H1 (cell line): ENCODE measurements at regions not wholly inside any gene's neighbourhood (a gene's known extent, or its start where the extent isn't known, plus 50 kb on each side); places are given as distances from the start of the nearest gene placed in this dataset.

Experiments
- CTCF ChIA-PET: fragments of 300-600 bp; sonication (Branson Sonifier 250); formaldehyde crosslinking; loops from one replicate; lab custom pipeline; 2021; ENCODE audit not compliant: partially characterized antibody; lab: Charles Lee
- POLR2A ChIA-PET: fragments of 300-600 bp; sonication (Branson Sonifier 250); formaldehyde crosslinking; loops from one replicate; lab custom pipeline; 2021; ENCODE audit warnings: inconsistent platforms; ENCODE audit not compliant: partially characterized antibody; lab: Charles Lee
- DNase-seq, 2 experiments: peaks; one replicate each; pipeline versions ENCODE4 v3.0.0 to v3.0.0-alpha.2; 2010 to 2022; ENCODE audit warnings: low spot score in 2 of 2, low read depth in 1 of 2, mixed read lengths in 1 of 2
- FAIRE-seq: peaks from 2 replicates; lab custom pipeline; 2011; peaks lifted over from hg19 to GRCh38; lab: Jason Lieb, UNC
- H2AFZ ChIP-seq: 2 replicates; pipeline ENCODE4 v1.8.1; 2012; ENCODE audit warnings: low read length, inconsistent platforms
- H2AK5ac ChIP-seq: 2 replicates; pipeline ENCODE4 v1.6.1; 2013; ENCODE audit warnings: low read depth, low read length
- H2BK120ac ChIP-seq: replicated peaks from 2 replicates; pipeline ENCODE3; 2013; ENCODE audit warnings: low read depth, low read length, inconsistent platforms
- H2BK12ac ChIP-seq: 2 replicates; pipeline ENCODE4 v1.6.1; 2013; ENCODE audit warnings: low read depth, low read length
- H2BK15ac ChIP-seq: 2 replicates; pipeline ENCODE4 v1.6.1; 2013; ENCODE audit warnings: low read length
- H2BK20ac ChIP-seq: 2 replicates; pipeline ENCODE4 v1.6.1; 2013; ENCODE audit warnings: low read length
- H2BK5ac ChIP-seq: 2 replicates; pipeline ENCODE4 v1.6.1; 2013; ENCODE audit warnings: low read depth, low read length
- H3K14ac ChIP-seq: 2 replicates; pipeline ENCODE4 v1.6.1; 2013; ENCODE audit warnings: inconsistent platforms; ENCODE audit not compliant: insufficient read length
- H3K18ac ChIP-seq: 2 replicates; pipeline ENCODE4 v1.6.1; 2013; ENCODE audit warnings: low read length; ENCODE audit errors: extremely low read depth
- H3K23ac ChIP-seq: 2 replicates; pipeline ENCODE4 v1.6.1; 2013; ENCODE audit warnings: inconsistent platforms; ENCODE audit not compliant: insufficient read length
- H3K23me2 ChIP-seq: 2 replicates; pipeline ENCODE4 v1.6.1; 2013; ENCODE audit warnings: low read depth, low read length
- H3K27ac ChIP-seq: 2 replicates; pipeline ENCODE4 v1.6.1; 2011; ENCODE audit warnings: low read depth, low read length, inconsistent platforms
- H3K27me3 ChIP-seq, 4 experiments: replicated peaks in 1 of 4; 1 replicate in 1 of 4; 2 replicates in 3 of 4; pipeline versions ENCODE4 v1.6.1 to v1.8.1; 2011 to 2013; ENCODE audit warnings: low read length in 3 of 4, mild to moderate bottlenecking in 3 of 4, inconsistent platforms in 2 of 4, mixed read lengths in 2 of 4, moderate library complexity in 1 of 4; ENCODE audit not compliant: control insufficient read depth in 3 of 4, insufficient read depth in 3 of 4; ENCODE audit errors: extremely low read depth in 1 of 4
- H3K36me3 ChIP-seq, 4 experiments: 2 replicates each; pipeline versions ENCODE4 v1.6.1 to v1.8.1; 2011 to 2013; ENCODE audit warnings: mild to moderate bottlenecking in 4 of 4, low read length in 3 of 4, moderate library complexity in 2 of 4, control low read depth in 1 of 4, inconsistent platforms in 1 of 4; ENCODE audit not compliant: insufficient read depth in 4 of 4, control insufficient read depth in 2 of 4
- H3K4ac ChIP-seq: replicated peaks from 2 replicates; pipeline ENCODE3; 2013; ENCODE audit warnings: low read length, low read depth, mixed read lengths, inconsistent platforms; ENCODE audit not compliant: insufficient read length
- H3K4me1 ChIP-seq, 4 experiments: replicated peaks in 1 of 4; 1 replicate in 1 of 4; 2 replicates in 3 of 4; pipeline versions ENCODE4 v1.6.1 to v1.8.1; 2011 to 2013; ENCODE audit warnings: low read length in 3 of 4, inconsistent platforms in 2 of 4, mixed read lengths in 1 of 4; ENCODE audit not compliant: insufficient read depth in 4 of 4, control insufficient read depth in 3 of 4
- H3K4me2 ChIP-seq, 2 experiments: 2 replicates each; pipeline versions ENCODE4 v1.6.1 to v1.8.1; 2011 to 2013; ENCODE audit warnings: low read depth in 2 of 2, low read length in 2 of 2, control low read depth in 1 of 2, inconsistent platforms in 1 of 2, mild to moderate bottlenecking in 1 of 2; ENCODE audit not compliant: insufficient read depth in 1 of 2
- H3K4me3 ChIP-seq, 4 experiments: fragments of 200-600, 300-600 bp in 1 of 4; sonication (generic), shearing (Covaris generic), sonication (Bioruptor Twin) in 1 of 4; 2 replicates each; pipeline versions ENCODE4 v1.5.1 to v1.8.1; 2011 to 2016; ENCODE audit warnings: low read length in 4 of 4, low read depth in 3 of 4, control low read depth in 2 of 4, inconsistent platforms in 2 of 4, mild to moderate bottlenecking in 2 of 4, mixed read lengths in 1 of 4, moderate library complexity in 1 of 4; ENCODE audit not compliant: insufficient read depth in 2 of 4; ENCODE audit errors: extremely low read depth in 1 of 4
- H3K56ac ChIP-seq: replicated peaks from 2 replicates; pipeline ENCODE3; 2013; ENCODE audit warnings: low read depth, mild to moderate bottlenecking, mixed read lengths, low read length, inconsistent platforms; ENCODE audit not compliant: insufficient read length
- H3K79me1 ChIP-seq: 2 replicates; pipeline ENCODE4 v1.6.1; 2013; ENCODE audit warnings: low read depth, low read length, control low read depth
- H3K79me2 ChIP-seq, 2 experiments: 2 replicates each; pipeline versions ENCODE4 v1.6.1 to v1.8.1; 2012 to 2013; ENCODE audit warnings: low read length in 2 of 2, mild to moderate bottlenecking in 2 of 2, inconsistent platforms in 1 of 2; ENCODE audit not compliant: insufficient read depth in 2 of 2, control insufficient read depth in 1 of 2
- H3K9ac ChIP-seq, 4 experiments: replicated peaks in 1 of 4; 1 replicate in 1 of 4; 2 replicates in 3 of 4; pipeline versions ENCODE4 v1.6.1 to v1.8.1; 2011 to 2013; ENCODE audit warnings: low read depth in 3 of 4, low read length in 3 of 4, control low read depth in 2 of 4, mild to moderate bottlenecking in 2 of 4, moderate library complexity in 2 of 4, inconsistent platforms in 1 of 4; ENCODE audit errors: extremely low read depth in 1 of 4
- H3K9me3 ChIP-seq, 2 experiments: 2 replicates each; pipeline versions ENCODE4 v1.6.1 to v1.8.1; 2012 to 2013; ENCODE audit warnings: mild to moderate bottlenecking in 2 of 2, moderate library complexity in 2 of 2, control low read depth in 1 of 2, inconsistent platforms in 1 of 2, low read depth in 1 of 2, low read length in 1 of 2, mixed read lengths in 1 of 2; ENCODE audit not compliant: insufficient read depth in 2 of 2
- H4K20me1 ChIP-seq, 2 experiments: replicated peaks in 1 of 2; 2 replicates each; pipeline versions ENCODE3 to v1.8.1; 2011 to 2013; ENCODE audit warnings: inconsistent platforms in 2 of 2, low read length in 2 of 2, mild to moderate bottlenecking in 1 of 2; ENCODE audit not compliant: insufficient read depth in 2 of 2, control insufficient read depth in 1 of 2
- H4K5ac ChIP-seq: 2 replicates; pipeline ENCODE4 v1.6.1; 2013; ENCODE audit warnings: low read length, low read depth, mixed read lengths, inconsistent platforms; ENCODE audit not compliant: insufficient read length
- H4K8ac ChIP-seq: 2 replicates; pipeline ENCODE4 v1.8.0; 2013; ENCODE audit warnings: mild to moderate bottlenecking, moderate library complexity, low read length, inconsistent platforms; ENCODE audit not compliant: insufficient read depth; ENCODE audit errors: extremely low read depth
- H4K91ac ChIP-seq: replicated peaks from 2 replicates; pipeline ENCODE3; 2013; ENCODE audit warnings: low read length, mixed read lengths, inconsistent platforms; ENCODE audit not compliant: insufficient read length
- BCL11A ChIP-seq, 2 experiments: IDR thresholded peaks; one replicate each; pipeline ENCODE4 v1.6.1; 2011; ENCODE audit warnings: low read depth in 2 of 2, low read length in 2 of 2, mild to moderate bottlenecking in 2 of 2
- BRCA1 ChIP-seq: IDR thresholded peaks from 2 replicates; pipeline ENCODE4 v1.6.1; 2012; ENCODE audit warnings: low read depth, low read length, improper control_type of control experiment
- CBX8 ChIP-seq: fragments of 300-800, 300-1000 bp; sonication (generic); IDR thresholded peaks from 2 replicates; pipeline ENCODE4 v1.7.1; 2016; ENCODE audit warnings: low read depth, low read length, borderline replicate concordance
- EP300 ChIP-seq, 2 experiments: IDR thresholded peaks; 1 replicate in 1 of 2; 2 replicates in 1 of 2; pipeline ENCODE4 v1.6.1; 2011 to 2012; ENCODE audit warnings: low read depth in 2 of 2, low read length in 2 of 2, mild to moderate bottlenecking in 2 of 2, borderline replicate concordance in 1 of 2, inconsistent platforms in 1 of 2, moderate library complexity in 1 of 2
- FOSL1 ChIP-seq: IDR thresholded peaks from 2 replicates; pipeline ENCODE4 v1.6.1; 2011; ENCODE audit warnings: mild to moderate bottlenecking, low read depth, low read length, moderate library complexity; ENCODE audit not compliant: insufficient read depth
- GABPA ChIP-seq: IDR thresholded peaks from 2 replicates; pipeline ENCODE4 v1.6.1; 2011; ENCODE audit warnings: mild to moderate bottlenecking, low read length, moderate library complexity, borderline replicate concordance; ENCODE audit not compliant: insufficient read depth
- MAFK ChIP-seq: IDR thresholded peaks from 2 replicates; pipeline ENCODE4 v1.6.1; 2012; ENCODE audit warnings: low read depth, mild to moderate bottlenecking, improper control_type of control experiment, low read length
- NANOG ChIP-seq: IDR thresholded peaks from 2 replicates; pipeline ENCODE4 v1.6.1; 2011; ENCODE audit warnings: low read length, low read depth, mild to moderate bottlenecking, inconsistent platforms; ENCODE audit not compliant: insufficient read depth, poor library complexity, severe bottlenecking
- RFX5 ChIP-seq: IDR thresholded peaks from 2 replicates; pipeline ENCODE4 v1.6.1; 2011; ENCODE audit warnings: low read depth, low read length, improper control_type of control experiment, borderline replicate concordance
- SIRT6 ChIP-seq: IDR thresholded peaks from one replicate; pipeline ENCODE4 v1.7.1; 2012; ENCODE audit warnings: low read length, inconsistent platforms
- SP4 ChIP-seq: IDR thresholded peaks from 2 replicates; pipeline ENCODE4 v1.6.1; 2012; ENCODE audit warnings: low read length, inconsistent platforms
- SUZ12 ChIP-seq: fragments of 200-600 bp; sonication (generic); IDR thresholded peaks from 2 replicates; pipeline ENCODE4 v1.6.1; 2012; ENCODE audit warnings: mild to moderate bottlenecking, inconsistent platforms, low read length, moderate library complexity, mixed read lengths
- TAF7 ChIP-seq: optimal IDR thresholded peaks from 2 replicates; pipeline ENCODE3; 2011; ENCODE audit warnings: low read depth, mild to moderate bottlenecking, inconsistent platforms, low read length, moderate library complexity, borderline replicate concordance
- TCF12 ChIP-seq: IDR thresholded peaks from 2 replicates; pipeline ENCODE4 v1.6.1; 2011; ENCODE audit warnings: low read depth, mild to moderate bottlenecking, low read length
- YY1 ChIP-seq: IDR thresholded peaks from 2 replicates; pipeline ENCODE4 v1.6.1; 2011; ENCODE audit warnings: low read depth, mild to moderate bottlenecking, low read length
- WGBS, 2 experiments: shearing (Covaris generic) in 1 of 2; methylation state at CpG; one replicate each; pipeline versions ENCODE4 v1.1.6 to v1.1.7; 2013 to 2015; ENCODE audit warnings: low lambda C conversion rate in 2 of 2, mixed read lengths in 2 of 2, inconsistent platforms in 1 of 2, low coverage in 1 of 2, missing lambda C conversion rate in 1 of 2; ENCODE audit not compliant: insufficient replicate concordance in 2 of 2, insufficient coverage in 1 of 2, insufficient read length in 1 of 2; ENCODE audit errors: extremely low coverage in 1 of 2, missing lambda C conversion rate in 1 of 2; 5-methylcytosine and 5-hydroxymethylcytosine counted together

DNA sequence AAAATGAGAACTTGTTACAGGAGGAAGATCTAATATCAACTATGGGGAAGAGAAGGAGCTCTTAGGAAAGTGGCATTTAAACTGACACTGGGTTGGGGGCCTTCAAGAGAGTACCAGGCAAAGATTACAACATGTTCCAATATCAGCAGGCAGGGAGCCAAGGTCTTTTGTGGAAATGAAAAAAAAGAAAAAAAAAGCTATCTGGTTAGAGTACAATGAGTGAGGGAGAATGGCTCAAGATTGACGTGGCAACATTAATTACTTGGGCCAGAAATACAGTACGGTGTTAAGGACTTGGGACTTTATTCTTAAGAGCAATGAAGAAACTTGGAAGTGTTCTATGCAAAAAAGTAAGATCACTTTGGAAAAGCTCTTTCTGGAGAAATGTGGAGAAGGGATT, 132.3 kb upstream of the CDK1 start:
- Histone ChIP-seq H2AK5ac (no peak overlapping the region), H4K5ac (no peak overlapping the region), H4K91ac (no peak overlapping the region), H3K56ac (no peak overlapping the region), H3K23me2 (no peaks in the 10 kb centered on the region), H3K4me2 (no peak overlapping the region), H3K4ac (no peak overlapping the region), H3K23ac (no peak overlapping the region), H2BK20ac (no peak overlapping the region), H3K9me3 (peaks cover 0 to 3% of the 10 kb centered on the region in 2 experiments; a peak in 1 of 4 replicates), H3K27me3 (no peaks in the 10 kb centered on the region), H2BK15ac (no peak overlapping the region), H3K36me3 (no peaks in the 10 kb centered on the region), H2BK5ac (no peak overlapping the region), H3K4me1 (peaks cover 0 to 9% (median 4%) of the 10 kb centered on the region in 4 experiments; a peak in 3 of 7 replicates), H3K79me1 (no peaks in the 10 kb centered on the region), H3K14ac (no peak overlapping the region), H3K9ac (no peak overlapping the region), H4K8ac (no peak overlapping the region), H2BK12ac (no peak overlapping the region), H3K79me2 (no peaks in the 10 kb centered on the region), H2AFZ (no peak overlapping the region), H2BK120ac (no peak overlapping the region), H3K18ac (no peak overlapping the region), H4K20me1 (no peaks in the 10 kb centered on the region), H3K4me3 (no peak overlapping the region), H3K27ac (no peak overlapping the region)
- no peak for DNase-seq
- WGBS, 2 experiments = 96% methylated on average over 2 of the region's 2 CpGs; no CpG with 5 or more reads in 1 of the 2 experiments
- ChIA-PET CTCF (interaction anchor here (0.5 to 8.0 kb wide), 45 partner anchors 9 to 1059 kb away, joined by 3 to 57 read pairs (median 4); no protein-coding TSS in a partner anchor), POLR2A (no interaction called here)
- no peak for FAIRE-seq
- TF ChIP-seq CBX8 = no peak
- no peak for TF ChIP-seq TCF12
- no peak for TF ChIP-seq SUZ12
- TF ChIP-seq SIRT6 = no peak
- TF ChIP-seq FOSL1 = no peak
- TF ChIP-seq RFX5 = no peak
- TF ChIP-seq EP300 (IDR thresholded peaks at IDR 0.05; ENCODE audit: borderline replicate concordance in 1 of 2, low read depth in 2 of 2, low read length in 2 of 2) = no peak
- TF ChIP-seq MAFK = no peak
- no peak for TF ChIP-seq GABPA
- no peak for TF ChIP-seq YY1
- no peak for TF ChIP-seq TAF7
- no peak for TF ChIP-seq SP4
- no peak for TF ChIP-seq BRCA1
- no peak for TF ChIP-seq NANOG
- no peak for TF ChIP-seq BCL11A (IDR thresholded peaks at IDR 0.05; ENCODE audit: low read depth in 2 of 2, low read length in 2 of 2)
